HG02973 (cell line): ENCODE measurements at regions not wholly inside any gene's neighbourhood (a gene's known extent, or its start where the extent isn't known, plus 50 kb on each side); places are given as distances from the start of the nearest gene placed in this dataset.
"Not testable (repeated sequence)": the region's sequence is repeated elsewhere in the genome, so short reads cannot be mapped to it uniquely, and the experiment has no call there.

Experiments used
- ATAC-seq: cut with Tn5 transposase; IDR thresholded peaks from one replicate; pipeline ENCODE4 v1.9.1; 2021; ENCODE audit warnings: moderate library complexity; ENCODE audit not compliant: unreplicated experiment

DNA sequence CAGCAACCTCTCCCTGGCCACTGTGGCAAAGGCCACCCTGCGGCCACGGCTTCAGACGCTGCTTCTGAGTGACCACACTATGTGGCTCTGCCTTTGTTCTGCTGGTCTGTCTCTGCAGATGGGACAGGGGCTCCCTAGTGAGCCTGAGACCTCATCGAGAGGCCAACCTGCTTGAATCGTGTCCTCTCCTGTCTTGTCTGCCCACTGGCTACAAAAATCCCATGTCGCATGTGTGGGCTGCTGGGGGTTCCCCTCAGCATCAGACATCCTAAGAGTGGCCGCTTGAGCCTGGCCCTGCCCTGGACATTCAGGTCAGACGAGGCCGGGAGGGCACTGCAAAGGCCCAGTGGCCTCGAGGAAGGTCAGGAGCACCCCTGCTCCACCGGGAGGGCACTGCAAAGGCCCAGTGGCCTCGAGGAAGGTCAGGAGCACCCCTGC lies 222.9 kb downstream of the DLL1 start:
- no peak for ATAC-seq

DNA sequence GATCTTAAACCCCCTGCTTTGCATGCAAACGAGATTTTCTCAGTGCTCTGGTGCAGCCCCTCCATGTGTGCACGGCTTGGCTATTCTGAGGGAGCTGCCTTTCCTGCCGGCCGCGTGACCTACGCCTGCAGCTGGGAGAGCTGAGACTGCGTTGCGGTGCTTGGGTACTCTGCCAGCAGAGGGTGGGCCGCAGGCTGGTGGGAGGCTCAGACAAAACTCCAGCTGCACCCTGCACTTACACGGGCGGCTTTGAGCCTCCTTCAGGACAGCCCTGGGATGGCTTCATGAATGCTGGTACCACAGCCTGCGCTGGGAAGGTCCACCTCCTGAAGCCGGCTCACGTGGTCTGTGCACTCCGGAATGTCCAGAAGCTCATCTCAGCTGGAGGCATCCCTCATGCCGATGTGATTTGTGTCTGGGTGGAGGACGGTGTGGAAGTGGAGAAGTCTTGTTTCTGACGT lies 223.7 kb downstream of the DLL1 start:
- ATAC-seq, result no peak

DNA sequence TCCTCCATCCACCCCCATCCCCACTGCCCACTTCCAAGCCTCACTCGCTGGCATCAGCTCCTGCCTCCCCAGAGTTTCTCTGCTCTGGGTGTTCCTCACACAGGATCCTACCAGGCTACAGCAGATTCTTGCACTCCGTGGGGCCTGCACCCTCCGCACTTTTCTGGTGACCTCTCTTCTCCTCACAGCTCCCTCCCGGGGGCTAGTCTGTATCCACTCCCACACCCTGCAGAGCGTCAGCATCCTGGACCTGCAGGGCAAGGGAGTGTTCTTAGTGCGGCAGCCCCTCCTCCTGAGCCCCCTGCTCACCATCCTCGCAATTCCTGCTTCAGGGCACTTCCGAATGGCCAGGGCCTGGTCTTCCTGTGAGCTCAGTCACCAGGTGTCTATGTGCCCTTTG lies 224.2 kb downstream of the DLL1 start:
- no peak for ATAC-seq

DNA sequence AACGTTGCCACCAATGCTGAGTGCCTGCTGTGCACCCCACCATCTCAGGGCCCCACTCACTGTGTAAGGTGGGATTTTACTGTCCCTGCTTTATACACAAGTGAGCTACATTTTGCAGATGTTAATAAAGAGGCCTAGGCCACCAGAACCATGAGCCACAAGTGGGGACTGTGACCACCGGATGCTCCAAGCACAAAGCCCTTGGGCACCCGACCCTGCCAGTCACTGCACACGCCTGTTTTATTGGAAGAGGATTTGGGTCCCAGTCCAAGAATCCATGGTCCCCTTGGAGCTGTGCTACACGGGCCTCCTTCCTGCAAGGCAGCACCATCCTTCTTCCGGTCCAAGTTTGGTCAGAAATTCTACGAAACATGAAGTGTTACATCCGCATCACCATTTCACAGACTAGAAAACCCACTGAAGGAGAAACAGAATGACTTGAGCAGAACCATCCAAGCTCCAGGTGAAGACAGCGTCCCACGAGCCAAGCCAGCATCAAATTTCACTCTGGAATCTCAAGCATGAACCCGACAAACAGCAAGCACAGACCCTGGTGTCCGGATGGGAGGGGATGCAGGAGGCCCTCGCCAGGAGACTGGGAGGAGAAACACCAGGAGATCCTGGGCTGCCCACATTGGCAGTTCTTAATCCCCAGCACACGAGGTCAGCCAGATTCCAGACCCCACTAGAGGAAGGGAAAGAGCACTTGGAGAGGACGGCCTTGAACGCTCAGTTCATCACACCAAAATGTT lies 226.9 kb downstream of the DLL1 start:
- ATAC-seq, result no peak

DNA sequence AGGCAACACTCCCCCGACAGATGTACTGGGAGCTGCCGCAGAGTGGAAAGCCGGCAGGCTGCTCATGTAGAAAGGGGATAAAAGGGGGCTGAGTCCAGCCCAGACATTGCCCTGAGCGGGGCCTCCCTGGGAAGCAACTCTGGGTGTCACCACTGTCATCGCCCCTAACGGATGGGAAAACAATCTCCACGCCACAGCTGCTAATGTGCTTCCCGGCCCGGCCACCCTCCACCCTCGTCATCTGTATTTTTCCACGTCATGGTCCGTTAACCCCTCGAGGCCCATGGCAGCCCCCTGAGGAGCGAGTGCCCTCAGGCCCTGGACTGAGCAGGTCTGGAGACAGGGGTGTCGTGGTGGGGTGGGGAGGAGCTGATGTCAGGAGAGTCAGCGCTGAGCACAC lies 227.4 kb downstream of the DLL1 start:
- ATAC-seq, result no peak

DNA sequence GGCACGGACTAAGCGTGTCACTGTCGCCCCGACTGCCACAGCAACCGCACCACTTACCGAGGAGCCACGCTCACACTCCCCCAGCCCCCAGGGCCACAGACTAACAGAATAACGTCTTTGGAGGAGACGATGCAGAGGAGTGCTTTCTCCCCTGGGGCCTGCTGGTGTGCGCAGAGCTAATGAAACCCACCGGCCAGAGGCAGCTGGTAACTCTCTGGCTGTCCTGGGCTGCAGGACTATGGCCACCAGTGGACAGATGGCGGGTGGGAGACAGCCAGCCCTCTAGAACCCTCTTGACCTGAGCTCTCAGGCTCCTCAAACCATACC lies 228.0 kb downstream of the DLL1 start:
- no peak for ATAC-seq

DNA sequence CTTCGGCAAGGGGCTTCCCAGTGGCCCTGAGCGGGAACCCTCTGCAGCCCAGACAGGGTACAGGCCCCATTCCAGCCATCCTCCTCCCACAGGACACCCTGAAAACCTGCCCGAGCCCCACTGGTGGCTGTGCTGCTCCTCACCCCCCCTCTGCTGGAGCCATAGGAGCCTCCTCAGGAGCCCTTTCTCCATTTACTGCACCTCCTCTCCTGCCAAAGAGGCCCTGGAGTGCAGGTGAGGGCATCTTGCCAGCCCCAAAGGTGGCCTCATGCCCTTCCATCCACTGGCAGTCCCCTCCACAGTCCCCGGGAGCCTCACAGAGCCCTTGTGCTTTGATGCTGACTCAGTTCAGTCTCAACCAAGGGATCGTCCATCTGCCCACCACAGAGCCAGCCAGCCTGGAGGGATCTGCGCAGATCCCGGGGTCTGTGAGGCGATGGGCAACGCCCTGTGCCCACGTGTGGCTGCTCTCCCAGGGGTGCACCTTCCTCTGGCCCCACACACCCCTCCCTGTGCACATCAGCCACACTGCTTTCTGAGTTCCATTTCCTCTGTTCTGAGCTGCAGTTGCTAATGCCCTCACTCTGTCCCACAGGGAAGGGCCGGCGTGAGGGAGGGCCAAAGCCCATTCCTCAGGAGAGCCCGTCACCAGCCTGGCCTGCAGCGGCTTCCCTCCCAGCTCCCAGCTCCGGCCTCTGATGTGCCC lies 228.5 kb downstream of the DLL1 start:
- no peak for ATAC-seq

- no peak for ATAC-seq
Measured at GRCh38 chr6:170058878-170059485, 231.9 kb downstream of the DLL1 start.

DNA sequence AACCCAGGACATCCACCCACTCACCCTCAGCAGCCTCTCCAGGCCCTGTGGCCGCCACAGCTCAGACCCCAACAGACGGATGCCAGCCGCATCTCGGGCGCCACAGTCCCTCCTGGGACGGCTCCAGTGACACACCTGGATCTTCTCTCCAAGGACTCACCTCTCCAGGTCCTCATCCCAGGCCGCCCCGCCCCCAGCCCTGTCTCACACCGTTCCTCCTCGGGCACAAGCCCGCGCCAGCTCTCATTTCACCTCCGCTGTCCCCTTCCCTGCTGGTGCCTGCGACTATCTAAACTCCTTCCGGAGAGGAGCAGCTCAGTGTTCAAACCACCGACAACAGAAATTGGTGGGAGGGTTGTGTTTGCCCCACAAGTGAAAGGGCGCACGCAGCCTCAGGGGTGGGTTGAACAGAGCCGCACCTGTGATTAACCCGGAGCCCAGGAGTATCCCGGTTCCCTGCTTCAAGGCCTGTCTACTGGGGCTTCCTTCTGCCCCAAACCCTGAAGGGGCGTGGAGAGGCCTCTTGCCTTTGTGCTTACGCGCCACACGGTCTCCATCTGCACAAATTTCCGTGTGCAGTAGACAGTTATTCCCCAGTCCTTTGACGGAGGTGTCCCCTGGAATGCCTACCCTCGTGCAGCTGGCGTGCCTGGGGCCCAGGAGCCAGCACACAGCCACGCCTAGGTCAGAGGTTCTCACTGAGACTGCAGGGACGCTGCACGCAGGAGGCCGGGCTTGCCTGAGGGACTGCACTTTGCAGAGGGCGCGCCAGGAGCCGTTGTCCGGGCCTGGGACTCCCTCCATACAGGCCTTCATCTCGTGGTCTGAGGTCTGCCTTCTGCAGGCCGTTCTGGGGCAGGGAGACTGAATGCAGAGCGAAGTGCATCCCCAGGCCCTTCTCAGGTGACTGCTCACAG lies 232.7 kb downstream of the DLL1 start:
- ATAC-seq, result no peak

GRCh38 chr6:170057034-170057734 lies 233.7 kb downstream of the DLL1 start:
- no peak for ATAC-seq

DNA sequence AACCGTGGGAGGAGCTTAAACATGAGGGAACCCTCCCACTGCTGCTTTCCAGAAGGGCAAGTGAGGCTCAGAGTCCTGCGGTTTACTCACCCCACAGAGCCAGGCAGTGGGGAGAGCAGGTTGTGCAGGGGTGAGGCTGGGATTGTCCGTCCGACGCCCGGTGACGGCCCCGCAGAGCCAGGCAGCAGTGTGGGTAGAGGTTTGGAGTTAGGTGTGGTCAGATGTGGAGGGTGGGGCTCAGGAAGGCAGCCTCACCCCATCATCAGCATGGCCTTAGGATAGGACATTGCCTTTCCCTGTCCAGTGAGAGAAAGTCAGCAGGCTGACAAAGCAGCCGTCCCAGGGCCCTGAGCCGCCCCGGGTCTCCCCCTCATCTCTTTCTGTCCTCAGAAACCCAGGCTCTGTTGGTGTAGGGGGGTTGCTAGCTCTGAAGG lies 234.6 kb downstream of the DLL1 start:
- no peak for ATAC-seq

DNA sequence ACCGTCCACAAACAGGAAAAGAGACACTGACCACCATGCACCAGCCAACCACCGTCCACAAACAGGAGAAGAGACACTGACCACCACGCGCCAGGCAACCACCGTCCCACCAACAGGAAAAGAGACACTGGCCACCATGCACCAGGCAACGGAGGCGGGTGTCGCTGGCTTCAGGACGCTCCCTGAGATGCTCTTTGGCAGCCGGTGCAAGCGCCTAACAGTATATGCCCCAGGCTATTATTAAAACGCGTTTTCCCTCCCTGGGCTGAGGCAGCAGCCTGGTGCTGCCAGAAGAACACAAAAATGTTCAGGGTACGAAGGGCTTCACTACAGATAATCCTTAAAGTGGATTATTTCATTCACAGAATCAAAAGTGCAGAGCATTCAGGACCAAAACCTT lies 235.1 kb downstream of the DLL1 start:
- ATAC-seq, result not testable (repeated sequence)

GRCh38 chr6:170053966-170054661 lies 236.8 kb downstream of the DLL1 start:
- no peak for ATAC-seq

DNA sequence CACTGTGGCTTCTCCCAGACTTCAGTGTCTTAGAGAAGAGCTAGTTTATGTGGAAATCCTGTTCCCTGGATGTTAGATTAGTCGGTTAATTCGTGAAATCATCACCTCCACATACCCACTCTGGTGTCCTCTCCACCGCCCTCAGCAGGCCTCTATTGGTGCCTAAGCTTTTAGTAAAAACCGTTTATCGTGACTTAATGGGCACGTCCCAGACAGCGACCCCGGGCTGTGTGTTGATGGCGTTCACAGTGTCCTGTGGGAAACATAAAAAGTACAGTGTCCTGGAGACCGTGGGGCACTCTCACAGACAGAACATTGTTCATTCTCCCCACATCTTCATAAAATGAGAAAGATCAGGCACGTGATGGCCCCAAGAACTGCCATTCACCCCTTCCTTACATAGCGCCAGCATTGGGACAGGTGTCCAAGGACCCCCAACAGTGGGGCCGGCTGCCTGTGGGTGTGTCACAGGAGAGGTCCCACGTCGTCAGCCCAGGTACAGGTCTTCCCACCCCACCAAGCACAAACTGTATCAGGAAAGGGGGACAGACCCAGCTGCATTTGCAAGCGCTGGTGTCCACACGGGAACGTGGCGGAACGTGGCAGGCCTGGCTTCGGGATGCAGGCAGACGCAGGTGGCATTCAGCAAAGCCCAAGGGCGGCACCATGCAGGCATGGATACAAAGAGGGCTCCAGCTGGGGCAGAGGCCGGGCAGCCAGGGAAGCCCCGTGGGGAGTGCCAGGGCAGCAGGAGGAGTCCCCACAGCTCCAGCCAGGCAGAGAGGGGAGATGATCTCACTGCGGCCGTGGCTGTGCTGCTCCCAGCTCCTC lies 237.7 kb downstream of the DLL1 start:
- no peak for ATAC-seq

GRCh38 chr6:170051229-170052172 lies 239.4 kb downstream of the DLL1 start:
- no peak for ATAC-seq

- no peak for ATAC-seq
Measured at GRCh38 chr6:170050591-170051041, 240.3 kb downstream of the DLL1 start.

DNA sequence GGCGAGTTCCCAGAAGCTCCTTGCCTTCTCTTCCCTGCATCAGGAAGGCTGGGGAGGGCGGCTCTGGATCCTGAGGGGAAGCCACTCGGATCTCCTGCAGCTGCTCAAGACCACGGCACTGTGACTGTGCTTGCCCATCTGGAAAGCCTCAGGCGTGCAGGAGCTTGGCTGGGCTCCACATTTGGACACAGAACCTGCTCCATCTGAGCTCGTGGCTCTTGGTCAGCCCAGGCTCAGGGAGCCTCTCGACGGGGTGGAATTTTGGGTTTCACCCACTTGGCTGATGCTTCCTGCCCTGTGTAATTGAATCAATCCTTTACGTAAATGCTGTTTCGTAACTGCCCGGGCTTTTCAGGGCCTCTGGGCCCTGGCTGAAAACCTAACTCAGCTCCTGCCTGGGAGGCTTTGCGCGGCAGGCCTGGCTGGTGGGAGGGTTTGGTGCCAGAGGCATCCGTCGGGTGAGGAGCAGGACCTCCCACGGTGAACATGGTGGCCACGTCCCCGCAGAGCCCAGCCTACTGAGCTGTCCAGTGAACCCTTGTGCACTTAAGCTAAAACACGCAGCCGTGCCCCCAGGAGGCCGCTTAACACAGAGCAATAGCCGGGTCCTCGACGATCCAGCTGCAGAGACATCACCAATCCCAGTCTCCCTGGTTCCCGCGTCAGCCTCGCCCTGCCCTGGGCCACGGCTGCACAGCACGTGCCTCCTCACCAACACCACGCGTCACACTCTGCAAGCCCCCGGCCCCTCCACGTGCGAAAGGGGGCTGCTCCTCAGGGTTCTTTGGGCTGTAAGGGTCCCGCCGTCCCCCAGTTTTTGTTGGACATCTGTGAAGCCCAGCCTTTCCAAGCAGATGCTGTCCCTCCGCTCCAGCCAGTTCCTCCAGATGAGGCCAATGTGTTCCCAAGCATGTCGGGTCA lies 241.0 kb downstream of the DLL1 start:
- no peak for ATAC-seq
